ENCODE measurements at regions not wholly inside any gene's neighbourhood (a gene's known extent, or its start where the extent isn't known, plus 50 kb on each side); places are given as distances from the start of the nearest gene placed in this dataset.

- no peak overlapping the region for H3K27ac ChIP-seq
- ATAC-seq: no peak
- intact Hi-C loops (cut with DNase I; ENCODE audit: low total_unique reads): no loop called here
- no peaks in the 10 kb centered on the region for H3K4me1 ChIP-seq
- in situ Hi-C loops (cut with MboI; ENCODE audit: low sequenced_read_pairs in 4 of 4): no loop called here
- no peaks in the 10 kb centered on the region for H3K36me3 ChIP-seq
- H3K27me3 ChIP-seq: no peaks in the 10 kb centered on the region
- H3K4me3 ChIP-seq: no peak overlapping the region
- H3K9me3 ChIP-seq: no peaks in the 10 kb centered on the region
- no peak for TF ChIP-seq POLR2A (IDR thresholded peaks at IDR 0.05)
- TF ChIP-seq, protein P1, sequence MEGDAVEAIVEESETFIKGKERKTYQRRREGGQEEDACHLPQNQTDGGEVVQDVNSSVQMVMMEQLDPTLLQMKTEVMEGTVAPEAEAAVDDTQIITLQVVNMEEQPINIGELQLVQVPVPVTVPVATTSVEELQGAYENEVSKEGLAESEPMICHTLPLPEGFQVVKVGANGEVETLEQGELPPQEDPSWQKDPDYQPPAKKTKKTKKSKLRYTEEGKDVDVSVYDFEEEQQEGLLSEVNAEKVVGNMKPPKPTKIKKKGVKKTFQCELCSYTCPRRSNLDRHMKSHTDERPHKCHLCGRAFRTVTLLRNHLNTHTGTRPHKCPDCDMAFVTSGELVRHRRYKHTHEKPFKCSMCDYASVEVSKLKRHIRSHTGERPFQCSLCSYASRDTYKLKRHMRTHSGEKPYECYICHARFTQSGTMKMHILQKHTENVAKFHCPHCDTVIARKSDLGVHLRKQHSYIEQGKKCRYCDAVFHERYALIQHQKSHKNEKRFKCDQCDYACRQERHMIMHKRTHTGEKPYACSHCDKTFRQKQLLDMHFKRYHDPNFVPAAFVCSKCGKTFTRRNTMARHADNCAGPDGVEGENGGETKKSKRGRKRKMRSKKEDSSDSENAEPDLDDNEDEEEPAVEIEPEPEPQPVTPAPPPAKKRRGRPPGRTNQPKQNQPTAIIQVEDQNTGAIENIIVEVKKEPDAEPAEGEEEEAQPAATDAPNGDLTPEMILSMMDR (IDR thresholded peaks at IDR 0.05 in 4 of 5, conservative IDR thresholded peaks at IDR 0.05 in 1 of 5): no peak
- DNase-seq: no peak
Observed at GRCh38 chr7:86207740-86208139, 436.0 kb upstream of the GRM3 start.

- TF ChIP-seq, protein P1 (IDR thresholded peaks at IDR 0.05 in 4 of 5, conservative IDR thresholded peaks at IDR 0.05 in 1 of 5): no peak
- TF ChIP-seq POLR2A (IDR thresholded peaks at IDR 0.05): no peak
- intact Hi-C loops (cut with DNase I; ENCODE audit: low total_unique reads): no loop called here
- Histone ChIP-seq H3K27me3 (no peaks in the 10 kb centered on the region), H3K36me3 (no peaks in the 10 kb centered on the region), H3K27ac (no peak overlapping the region), H3K4me3 (no peak overlapping the region), H3K9me3 (no peaks in the 10 kb centered on the region), H3K4me1 (no peaks in the 10 kb centered on the region)
- in situ Hi-C loops (cut with MboI; ENCODE audit: low sequenced_read_pairs in 4 of 4): no loop called here
- DNase-seq (no peak), ATAC-seq (no peak)
Observed at GRCh38 chr7:86202833-86203232, 440.9 kb upstream of the GRM3 start.

DNA sequence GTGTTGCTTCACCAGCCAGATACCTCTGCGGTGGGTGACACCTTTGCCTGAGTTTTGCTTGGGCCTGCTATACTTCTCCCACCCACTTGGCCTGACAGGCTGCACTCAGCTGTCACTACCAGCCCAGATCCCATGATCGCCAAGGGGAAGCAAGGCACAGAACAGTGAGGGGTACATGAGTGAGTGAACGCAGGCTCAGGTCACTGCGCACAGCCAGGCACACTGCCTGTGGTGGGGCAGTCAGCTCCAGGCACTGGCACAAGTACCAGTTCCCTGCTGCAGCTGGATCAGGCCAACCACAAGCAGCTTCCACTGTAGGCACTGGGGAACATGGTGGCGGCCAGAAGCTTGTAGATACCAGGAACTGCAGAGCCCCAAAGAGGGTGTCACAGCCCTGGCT lies 441.9 kb upstream of the GRM3 start:
- intact Hi-C loops (cut with DNase I; ENCODE audit: low total_unique reads): no loop called here
- ATAC-seq (no peak), DNase-seq (no peak)
- H3K36me3 ChIP-seq: no peaks in the 10 kb centered on the region
- no peak overlapping the region for H3K27ac ChIP-seq
- H3K27me3 ChIP-seq: no peaks in the 10 kb centered on the region
- H3K4me3 ChIP-seq: no peak overlapping the region
- in situ Hi-C loops (cut with MboI; ENCODE audit: low sequenced_read_pairs in 4 of 4): no loop called here
- no peaks in the 10 kb centered on the region for H3K9me3 ChIP-seq
- no peaks in the 10 kb centered on the region for H3K4me1 ChIP-seq
- TF ChIP-seq POLR2A (IDR thresholded peaks at IDR 0.05): no peak
- TF ChIP-seq, protein P1 (IDR thresholded peaks at IDR 0.05 in 4 of 5, conservative IDR thresholded peaks at IDR 0.05 in 1 of 5): no peak

DNA sequence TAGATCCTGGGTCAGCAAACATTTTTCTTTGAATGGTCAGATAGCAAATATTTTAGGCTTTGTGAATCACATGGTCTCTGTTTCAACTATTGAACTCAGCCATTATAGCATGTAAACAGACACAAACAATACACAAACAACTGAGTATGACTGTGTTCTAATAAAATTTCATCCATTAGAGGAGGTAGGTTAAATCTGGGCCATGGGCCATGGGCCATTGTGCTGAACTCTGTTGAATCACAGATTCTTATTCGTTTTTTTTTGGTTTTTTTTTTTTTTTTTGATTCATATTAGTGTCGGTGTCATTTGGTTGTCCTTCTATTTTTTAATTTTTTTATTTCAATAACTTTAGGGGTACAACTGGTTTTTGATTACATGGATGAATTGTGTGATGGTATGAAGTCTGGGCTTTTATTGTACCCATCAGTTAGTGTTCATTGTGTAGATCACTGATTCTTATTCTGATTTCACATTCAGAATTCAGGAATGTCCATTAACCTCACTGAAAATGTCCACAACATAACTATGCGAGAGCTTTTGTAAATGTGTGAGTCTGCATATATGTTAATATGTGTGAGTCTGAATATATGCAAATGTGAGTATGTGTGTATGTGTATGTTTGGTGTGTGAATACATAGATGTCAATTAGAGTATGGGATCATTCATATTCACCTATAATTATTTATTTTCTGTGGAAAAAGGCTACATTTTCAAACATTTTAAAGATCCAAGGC lies 443.7 kb upstream of the GRM3 start:
- H3K36me3 ChIP-seq: no peaks in the 10 kb centered on the region
- H3K4me3 ChIP-seq: no peak overlapping the region
- intact Hi-C loops (cut with DNase I; ENCODE audit: low total_unique reads): no loop called here
- no peaks in the 10 kb centered on the region for H3K4me1 ChIP-seq
- H3K27ac ChIP-seq: no peak overlapping the region
- no peaks in the 10 kb centered on the region for H3K27me3 ChIP-seq
- DNase-seq: no peak
- ATAC-seq: no peak
- TF ChIP-seq POLR2A (IDR thresholded peaks at IDR 0.05): no peak
- TF ChIP-seq, protein P1 (IDR thresholded peaks at IDR 0.05 in 4 of 5, conservative IDR thresholded peaks at IDR 0.05 in 1 of 5): no peak
- H3K9me3 ChIP-seq: no peaks in the 10 kb centered on the region
- in situ Hi-C loops (cut with MboI; ENCODE audit: low sequenced_read_pairs in 4 of 4): no loop called here

- H3K4me3 ChIP-seq: no peak overlapping the region
- in situ Hi-C loops (cut with MboI; ENCODE audit: low sequenced_read_pairs in 4 of 4) (no loop called here), intact Hi-C loops (cut with DNase I; ENCODE audit: low total_unique reads) (no loop called here)
- H3K9me3 ChIP-seq: no peaks in the 10 kb centered on the region
- no peaks in the 10 kb centered on the region for H3K27me3 ChIP-seq
- TF ChIP-seq, protein P1 (IDR thresholded peaks at IDR 0.05 in 4 of 5, conservative IDR thresholded peaks at IDR 0.05 in 1 of 5): no peak
- TF ChIP-seq POLR2A (IDR thresholded peaks at IDR 0.05): no peak
- ATAC-seq: no peak
- no peaks in the 10 kb centered on the region for H3K4me1 ChIP-seq
- DNase-seq: no peak
- H3K27ac ChIP-seq: no peak overlapping the region
- no peaks in the 10 kb centered on the region for H3K36me3 ChIP-seq
Observed at GRCh38 chr7:86190351-86190750, 453.4 kb upstream of the GRM3 start.
